ENCODE measurements at regions not wholly inside any gene's neighbourhood (a gene's known extent, or its start where the extent isn't known, plus 50 kb on each side); places are given as distances from the start of the nearest gene placed in this dataset.

- intact Hi-C loops (cut with micrococcal nuclease) (loop anchor here (2.0 to 10.0 kb wide), 2 partner anchors 33 to 87 kb away; no protein-coding TSS in a partner anchor), dilution Hi-C loops (cut with MboI; ENCODE audit: extremely low pct_ligation_motif_present, low sequenced_read_pairs) (no loop called here)
- no peaks in the 10 kb centered on the region for H3K79me2 ChIP-seq (ENCODE audit: control insufficient read depth, insufficient read depth, low read length)
- TF ChIP-seq FOS (IDR thresholded peaks at IDR 0.05; ENCODE audit: borderline replicate concordance, insufficient read depth, low read length) (peak; percentile 72), MYC (IDR thresholded peaks at IDR 0.05; ENCODE audit: low read depth, low read length) (no peak), MAX (IDR thresholded peaks at IDR 0.05; ENCODE audit: insufficient read depth, insufficient read length) (no peak), JUN (IDR thresholded peaks at IDR 0.05; ENCODE audit: borderline replicate concordance, insufficient read depth, insufficient read length, low read depth) (peak; percentile 25), EZH2 (IDR thresholded peaks at IDR 0.05; ENCODE audit: borderline replicate concordance, low read depth, low read length, severe bottlenecking) (no peak), GATA2 (IDR thresholded peaks at IDR 0.05; ENCODE audit: insufficient read depth, insufficient read length, low read depth, low read length) (no peak), POLR2A (IDR thresholded peaks at IDR 0.05; ENCODE audit: low read depth, low read length) (no peak), CTCF (IDR thresholded peaks at IDR 0.05; ENCODE audit: extremely low read depth in 1 of 2, insufficient read depth in 1 of 2, low read depth in 1 of 2, low read length in 2 of 2) (no peak)
- peak overlapping the region; percentile 27 for H3K27ac ChIP-seq (ENCODE audit: insufficient read depth, low read depth, low read length)
- no peaks in the 10 kb centered on the region for H4K20me1 ChIP-seq (replicated peaks; ENCODE audit: control insufficient read depth, extremely low read depth, insufficient read depth, low read length)
- FAIRE-seq = peak; percentile 64
- H3K36me3 ChIP-seq (ENCODE audit: control insufficient read depth in 2 of 2, extremely low read depth in 1 of 2, insufficient read depth in 2 of 2, low read length in 2 of 2) = no peaks in the 10 kb centered on the region
- CTCF ChIA-PET = interaction anchor here (0.6 to 1.2 kb wide), 6 partner anchors 13 to 1064 kb away, joined by 3 to 9 read pairs (median 4); no protein-coding TSS in a partner anchor
- POLR2A ChIA-PET = no interaction called here
- H3K4me1 ChIP-seq (ENCODE audit: control insufficient read depth, extremely low read depth, insufficient read depth, low read length) = peaks cover 8% of the 10 kb centered on the region
- no peaks in the 10 kb centered on the region for H3K9me3 ChIP-seq (replicated peaks; ENCODE audit: control insufficient read depth, insufficient read depth, low read length)
- H3K4me2 ChIP-seq (ENCODE audit: insufficient read depth, low read length) = no peak overlapping the region
- no peaks in the 10 kb centered on the region for H3K9me1 ChIP-seq (replicated peaks; ENCODE audit: control insufficient read depth, extremely low read depth, insufficient read depth, low read length)
- peak overlapping the region; percentile 32 for H2AFZ ChIP-seq (ENCODE audit: low read depth, low read length)
- H3K27me3 ChIP-seq (ENCODE audit: control insufficient read depth in 2 of 2, insufficient read depth in 2 of 2, low read length in 2 of 2) = no peaks in the 10 kb centered on the region
- H3K4me3 ChIP-seq (replicated peaks in 1 of 3; ENCODE audit: insufficient read depth in 1 of 3, low read depth in 1 of 3, low read length in 3 of 3) = no peak overlapping the region
- no TSS peak for BruUV-seq (replicated peaks)
- DNase-seq (ENCODE audit: low read depth, low spot score) = peak; percentile 69
- H3K9ac ChIP-seq (replicated peaks; ENCODE audit: extremely low read depth, insufficient read depth, low read length) = no peak overlapping the region
Observed at GRCh38 chr21:27681841-27682240, 715.0 kb upstream of the ADAMTS5 start.
